ENCODE measurements at regions not wholly inside any gene's neighbourhood (a gene's known extent, or its start where the extent isn't known, plus 50 kb on each side); places are given as distances from the start of the nearest gene placed in this dataset.

- TF ChIP-seq PATZ1 (CRISPR knock-in tag; IDR thresholded peaks at IDR 0.05; ENCODE audit: borderline replicate concordance) (no peak), CSDC2 (CRISPR knock-in tag; IDR thresholded peaks at IDR 0.05) (no peak), ARNTL (CRISPR knock-in tag; IDR thresholded peaks at IDR 0.05; ENCODE audit: borderline replicate concordance, low read depth) (no peak), SNAI2 (CRISPR knock-in tag; IDR thresholded peaks at IDR 0.05) (no peak), TOX (CRISPR knock-in tag; IDR thresholded peaks at IDR 0.05; ENCODE audit: borderline replicate concordance) (no peak)
- TF ChIP-seq, protein P1, sequence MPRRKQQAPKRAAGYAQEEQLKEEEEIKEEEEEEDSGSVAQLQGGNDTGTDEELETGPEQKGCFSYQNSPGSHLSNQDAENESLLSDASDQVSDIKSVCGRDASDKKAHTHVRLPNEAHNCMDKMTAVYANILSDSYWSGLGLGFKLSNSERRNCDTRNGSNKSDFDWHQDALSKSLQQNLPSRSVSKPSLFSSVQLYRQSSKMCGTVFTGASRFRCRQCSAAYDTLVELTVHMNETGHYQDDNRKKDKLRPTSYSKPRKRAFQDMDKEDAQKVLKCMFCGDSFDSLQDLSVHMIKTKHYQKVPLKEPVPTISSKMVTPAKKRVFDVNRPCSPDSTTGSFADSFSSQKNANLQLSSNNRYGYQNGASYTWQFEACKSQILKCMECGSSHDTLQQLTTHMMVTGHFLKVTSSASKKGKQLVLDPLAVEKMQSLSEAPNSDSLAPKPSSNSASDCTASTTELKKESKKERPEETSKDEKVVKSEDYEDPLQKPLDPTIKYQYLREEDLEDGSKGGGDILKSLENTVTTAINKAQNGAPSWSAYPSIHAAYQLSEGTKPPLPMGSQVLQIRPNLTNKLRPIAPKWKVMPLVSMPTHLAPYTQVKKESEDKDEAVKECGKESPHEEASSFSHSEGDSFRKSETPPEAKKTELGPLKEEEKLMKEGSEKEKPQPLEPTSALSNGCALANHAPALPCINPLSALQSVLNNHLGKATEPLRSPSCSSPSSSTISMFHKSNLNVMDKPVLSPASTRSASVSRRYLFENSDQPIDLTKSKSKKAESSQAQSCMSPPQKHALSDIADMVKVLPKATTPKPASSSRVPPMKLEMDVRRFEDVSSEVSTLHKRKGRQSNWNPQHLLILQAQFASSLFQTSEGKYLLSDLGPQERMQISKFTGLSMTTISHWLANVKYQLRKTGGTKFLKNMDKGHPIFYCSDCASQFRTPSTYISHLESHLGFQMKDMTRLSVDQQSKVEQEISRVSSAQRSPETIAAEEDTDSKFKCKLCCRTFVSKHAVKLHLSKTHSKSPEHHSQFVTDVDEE (CRISPR knock-in tag; IDR thresholded peaks at IDR 0.05): no peak
Measured at GRCh38 chr2:61658841-61659780, 121.0 kb upstream of the XPO1 start.

Data from SK-N-SH treated with all-trans-retinoic acid at 6 μM for 48 hours (cell line).